Body of pancreas (tissue), 4 donors: ENCODE measurements at regions not wholly inside any gene's neighbourhood (a gene's known extent, or its start where the extent isn't known, plus 50 kb on each side); places are given as distances from the start of the nearest gene placed in this dataset.

Source experiments
- CTCF ChIP-seq, 7 experiments: fragments of 450-650 bp in 4 of 7; fragments of 200-600 bp in 3 of 7; sonication (generic) in 3 of 7; IDR thresholded peaks; one replicate each; pipeline ENCODE4 v1.5.1; 2016 to 2019; ENCODE audit warnings: antibody characterized with exemption in 7 of 7
- POLR2A ChIP-seq, 3 donors: fragments of 450-650 bp; IDR thresholded peaks; one replicate each; pipeline ENCODE4 v1.6.1; 2016; ENCODE audit warnings: antibody characterized with exemption in 3 of 3, mild to moderate bottlenecking in 2 of 3

GRCh38 chr7:40921589-40922315, 781.1 kb downstream of the INHBA start:
- no peak for TF ChIP-seq CTCF (IDR thresholded peaks at IDR 0.05)
- TF ChIP-seq POLR2A (IDR thresholded peaks at IDR 0.05): no peak
